ENCODE measurements at regions not wholly inside any gene's neighbourhood (a gene's known extent, or its start where the extent isn't known, plus 50 kb on each side); places are given as distances from the start of the nearest gene placed in this dataset.
"Not testable (repeated sequence)": the region's sequence is repeated elsewhere in the genome, so short reads cannot be mapped to it uniquely, and the experiment has no call there.

- DNase-seq (ENCODE audit: low read depth in 1 of 2, low spot score in 1 of 2) = no peak
- H3K4me3 ChIP-seq (replicated peaks; ENCODE audit: insufficient read depth, low read length) = no peak overlapping the region
- TF ChIP-seq SPI1 (IDR thresholded peaks at IDR 0.05; ENCODE audit: borderline replicate concordance, low read depth) = no peak
- TF ChIP-seq CTCF (IDR thresholded peaks at IDR 0.05; ENCODE audit: insufficient read depth, low read length) = no peak
- no peak for TF ChIP-seq GABPA (IDR thresholded peaks at IDR 0.05; ENCODE audit: low read depth)
- TF ChIP-seq REST (IDR thresholded peaks at IDR 0.05; ENCODE audit: insufficient replicate concordance, low read depth) = no peak
- TF ChIP-seq POLR2AphosphoS5 (IDR thresholded peaks at IDR 0.05; ENCODE audit: low read depth) = no peak
- H3K27me3 ChIP-seq (ENCODE audit: insufficient read depth, poor library complexity, severe bottlenecking) = no peaks in the 10 kb centered on the region
- no peak overlapping the region for H3K27ac ChIP-seq (replicated peaks)
These were observed 146.1 kb upstream of the ZNF267 start for GRCh38 chr16:31727553-31727952.

- H3K27me3 ChIP-seq (ENCODE audit: insufficient read depth, poor library complexity, severe bottlenecking) = no peaks in the 10 kb centered on the region
- TF ChIP-seq GABPA (IDR thresholded peaks at IDR 0.05; ENCODE audit: low read depth) (no peak), POLR2AphosphoS5 (IDR thresholded peaks at IDR 0.05; ENCODE audit: low read depth) (no peak)
- DNase-seq (ENCODE audit: low read depth in 1 of 2, low spot score in 1 of 2) = no peak
- H3K27ac ChIP-seq (replicated peaks) = no peak overlapping the region
- H3K4me3 ChIP-seq (replicated peaks; ENCODE audit: insufficient read depth, low read length) = no peak overlapping the region
These were observed 139.3 kb upstream of the ZNF267 start for GRCh38 chr16:31734265-31734664.

- H3K27ac ChIP-seq (replicated peaks); H3K4me3 ChIP-seq (replicated peaks; ENCODE audit: insufficient read depth, low read length); H3K27me3 ChIP-seq (ENCODE audit: insufficient read depth, poor library complexity, severe bottlenecking); DNase-seq (ENCODE audit: low read depth in 1 of 2, low spot score in 1 of 2): not testable (repeated sequence)
These were observed 128.5 kb upstream of the ZNF267 start for GRCh38 chr16:31745098-31745497.

- H3K4me3 ChIP-seq (replicated peaks; ENCODE audit: insufficient read depth, low read length) = no peak overlapping the region
- TF ChIP-seq REST (IDR thresholded peaks at IDR 0.05; ENCODE audit: insufficient replicate concordance, low read depth) = no peak
- no peaks in the 10 kb centered on the region for H3K27me3 ChIP-seq (ENCODE audit: insufficient read depth, poor library complexity, severe bottlenecking)
- no peak overlapping the region for H3K27ac ChIP-seq (replicated peaks)
- no peak for DNase-seq (ENCODE audit: low read depth in 1 of 2, low spot score in 1 of 2)
These were observed 127.7 kb upstream of the ZNF267 start for GRCh38 chr16:31745900-31746299.

GRCh38 chr16:31754998-31755615 lies 118.5 kb upstream of the ZNF267 start:
- no peaks in the 10 kb centered on the region for H3K27me3 ChIP-seq (ENCODE audit: insufficient read depth, poor library complexity, severe bottlenecking)
- no peak for TF ChIP-seq SPI1 (IDR thresholded peaks at IDR 0.05; ENCODE audit: borderline replicate concordance, low read depth)
- TF ChIP-seq GABPA (IDR thresholded peaks at IDR 0.05; ENCODE audit: low read depth) = no peak
- TF ChIP-seq CTCF (IDR thresholded peaks at IDR 0.05; ENCODE audit: insufficient read depth, low read length) = no peak
- no peak for TF ChIP-seq REST (IDR thresholded peaks at IDR 0.05; ENCODE audit: insufficient replicate concordance, low read depth)
- no peak for TF ChIP-seq POLR2AphosphoS5 (IDR thresholded peaks at IDR 0.05; ENCODE audit: low read depth)
- H3K4me3 ChIP-seq (replicated peaks; ENCODE audit: insufficient read depth, low read length) = no peak overlapping the region
- no peak overlapping the region for H3K27ac ChIP-seq (replicated peaks)
- no peak for DNase-seq (ENCODE audit: low read depth in 1 of 2, low spot score in 1 of 2)
